Mononuclear cell (primary cell): ENCODE measurements at regions not wholly inside any gene's neighbourhood (a gene's known extent, or its start where the extent isn't known, plus 50 kb on each side); places are given as distances from the start of the nearest gene placed in this dataset.

Source experiments
- H3K27me3 ChIP-seq: 2 replicates; pipeline ENCODE4 v1.6.0; 2011; ENCODE audit warnings: low read length, control low read depth; ENCODE audit not compliant: insufficient read depth
- H3K4me1 ChIP-seq: 2 replicates; pipeline ENCODE4 v1.5.1; 2011; ENCODE audit warnings: mild to moderate bottlenecking, low read length, control low read depth; ENCODE audit not compliant: insufficient read depth
- H3K4me3 ChIP-seq: 2 replicates; pipeline ENCODE4 v1.5.1; 2011; ENCODE audit warnings: mild to moderate bottlenecking, low read length, moderate library complexity
- H3K9me3 ChIP-seq: 2 replicates; pipeline ENCODE4 v1.5.1; 2011; ENCODE audit warnings: low read depth, mild to moderate bottlenecking, control low read depth, low read length

GRCh38 chr2:7777668-7778067, 860.5 kb downstream of the RNF144A start:
- H3K27me3 ChIP-seq: no peaks in the 10 kb centered on the region

DNA sequence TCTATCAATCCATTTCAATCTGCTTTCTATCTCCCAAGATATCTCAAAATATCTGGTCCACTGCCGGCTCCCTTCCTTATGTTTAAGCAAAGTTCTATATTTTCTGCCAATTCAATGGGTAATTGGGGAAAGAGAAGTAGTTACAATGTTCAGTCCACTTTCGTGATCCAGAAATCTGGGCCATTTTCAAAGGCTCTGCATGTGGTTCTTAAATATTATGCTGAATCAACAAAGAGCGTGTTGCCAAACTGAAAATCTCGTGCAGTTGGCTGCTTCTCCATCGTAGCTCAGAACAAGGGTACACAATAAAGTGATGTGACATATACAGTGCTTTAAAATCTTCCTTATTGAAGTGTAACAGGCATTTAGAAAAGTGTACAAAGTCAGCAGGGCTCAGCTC, 863.1 kb downstream of the RNF144A start:
- no peaks in the 10 kb centered on the region for H3K4me1 ChIP-seq
- no peaks in the 10 kb centered on the region for H3K9me3 ChIP-seq
- H3K27me3 ChIP-seq: no peaks in the 10 kb centered on the region
- H3K4me3 ChIP-seq: no peak overlapping the region

More at GRCh38 chr2:7777668-7778067, 860.5 kb downstream of the RNF144A start:
- Histone ChIP-seq H3K4me1 (peaks cover 21% of the 10 kb centered on the region), H3K9me3 (no peaks in the 10 kb centered on the region), H3K4me3 (no peak overlapping the region)

DNA sequence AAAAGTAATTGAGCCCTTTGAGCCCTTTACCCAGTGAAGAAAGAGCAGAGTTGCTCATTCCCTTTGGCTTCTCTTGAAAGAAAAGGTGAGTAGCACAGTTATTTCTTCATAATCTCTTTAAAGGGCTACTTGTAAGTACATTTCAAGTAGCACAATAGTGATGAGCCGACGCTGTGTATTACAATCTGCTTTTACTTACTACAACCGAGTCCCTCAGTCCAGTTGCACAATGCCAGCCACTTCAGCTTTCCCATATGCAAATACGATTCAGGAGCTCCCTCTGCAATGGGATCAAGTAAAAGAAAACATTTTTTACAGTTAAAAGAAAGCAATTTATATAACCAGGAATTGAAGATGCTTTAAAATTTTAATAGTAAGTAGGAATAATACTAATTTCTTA, 868.5 kb downstream of the RNF144A start:
- Histone ChIP-seq H3K4me1 (no peaks in the 10 kb centered on the region), H3K4me3 (no peak overlapping the region), H3K9me3 (no peaks in the 10 kb centered on the region), H3K27me3 (no peaks in the 10 kb centered on the region)

DNA sequence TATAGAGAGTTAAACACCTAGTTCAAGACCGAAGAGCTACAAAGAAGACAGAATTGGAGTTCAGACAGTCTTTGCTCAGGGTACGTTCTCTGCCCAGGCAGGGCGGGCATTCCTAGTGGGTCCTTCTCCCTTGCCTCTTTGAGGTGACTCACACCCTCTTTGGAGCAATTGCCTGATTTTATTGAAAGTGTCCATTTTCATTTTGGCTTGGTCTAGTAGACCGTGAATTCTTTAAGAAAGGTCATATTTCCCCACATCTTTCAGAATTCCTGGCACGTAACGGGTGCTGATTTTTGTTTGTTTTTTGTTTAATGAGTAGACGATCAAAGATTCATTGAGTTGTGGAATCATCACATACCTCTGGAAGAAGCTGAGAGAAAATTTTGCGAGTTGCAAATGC, 871.5 kb downstream of the RNF144A start:
- no peak overlapping the region for H3K4me3 ChIP-seq
- H3K9me3 ChIP-seq: no peaks in the 10 kb centered on the region
- H3K27me3 ChIP-seq: no peaks in the 10 kb centered on the region
- H3K4me1 ChIP-seq: no peaks in the 10 kb centered on the region

DNA sequence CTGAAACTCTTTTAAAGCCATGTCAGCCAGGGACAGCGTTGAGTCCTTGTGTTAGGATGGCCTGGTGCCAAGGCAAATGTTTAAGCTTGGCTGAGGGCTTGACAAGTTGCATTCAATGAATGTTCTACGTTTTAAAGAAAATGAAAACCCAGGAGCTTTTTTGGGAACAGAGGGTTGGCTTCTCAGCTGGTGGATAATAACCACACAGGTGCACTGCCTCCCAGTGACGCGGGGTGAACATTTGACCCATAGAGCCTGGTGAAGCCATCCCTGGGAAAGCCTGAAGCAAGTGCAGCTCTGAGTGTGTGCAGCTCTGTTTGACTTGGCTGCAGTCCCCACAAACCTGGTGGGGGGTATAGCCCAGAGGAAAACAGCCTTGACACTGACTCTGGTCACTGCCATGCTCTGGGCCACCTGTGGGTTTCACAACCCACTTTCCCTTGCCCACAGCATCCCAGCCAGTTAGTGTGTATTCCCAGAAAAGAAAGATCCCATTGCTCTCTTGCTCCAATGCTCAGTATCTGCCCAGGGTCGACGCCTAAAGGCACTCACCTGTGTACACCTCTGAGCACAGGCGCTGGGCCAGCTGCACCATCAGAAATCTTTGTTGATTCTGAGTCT, 874.9 kb downstream of the RNF144A start:
- Histone ChIP-seq H3K4me1 (peaks cover 27% of the 10 kb centered on the region), H3K27me3 (no peaks in the 10 kb centered on the region), H3K4me3 (no peak overlapping the region), H3K9me3 (no peaks in the 10 kb centered on the region)

- Histone ChIP-seq H3K4me1 (peaks cover 27% of the 10 kb centered on the region), H3K27me3 (no peaks in the 10 kb centered on the region), H3K9me3 (no peaks in the 10 kb centered on the region), H3K4me3 (peak overlapping the region; percentile 19)
Observed at GRCh38 chr2:7795778-7796563, 878.8 kb downstream of the RNF144A start.

- H3K9me3 ChIP-seq: peaks cover 6% of the 10 kb centered on the region
- no peaks in the 10 kb centered on the region for H3K27me3 ChIP-seq
- H3K4me1 ChIP-seq: peaks cover 17% of the 10 kb centered on the region
- no peak overlapping the region for H3K4me3 ChIP-seq
Observed at GRCh38 chr2:7800031-7800430, 881.8 kb upstream of the ID2 start.

DNA sequence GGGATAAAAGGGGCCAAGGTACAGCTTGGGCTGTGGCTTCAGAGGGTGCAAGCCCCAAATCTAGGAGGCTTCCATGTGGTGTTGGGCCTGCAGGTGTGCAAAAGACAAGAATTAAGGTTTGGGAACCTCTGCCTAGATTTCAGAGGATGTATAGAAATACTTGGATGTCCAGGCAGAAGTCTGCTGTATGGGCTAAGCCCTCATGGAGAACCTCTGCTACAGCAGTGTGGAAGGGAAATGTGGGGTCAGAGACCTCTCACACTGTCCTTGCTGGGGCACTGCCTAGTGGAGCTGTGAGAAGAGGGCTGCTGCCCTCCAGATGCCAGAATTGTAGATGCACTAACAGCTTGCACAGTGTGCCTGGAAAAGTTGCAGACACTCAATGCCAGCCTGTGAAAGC, 880.6 kb upstream of the ID2 start:
- peaks cover 5% of the 10 kb centered on the region for H3K4me1 ChIP-seq
- H3K9me3 ChIP-seq: peaks cover 6% of the 10 kb centered on the region
- no peaks in the 10 kb centered on the region for H3K27me3 ChIP-seq
- H3K4me3 ChIP-seq: no peak overlapping the region

GRCh38 chr2:7803515-7803914, 878.3 kb upstream of the ID2 start:
- H3K4me3 ChIP-seq: no peak overlapping the region
- no peaks in the 10 kb centered on the region for H3K27me3 ChIP-seq
- no peaks in the 10 kb centered on the region for H3K4me1 ChIP-seq
- peaks cover 6% of the 10 kb centered on the region for H3K9me3 ChIP-seq

- Histone ChIP-seq H3K4me1 (no peaks in the 10 kb centered on the region), H3K4me3 (no peak overlapping the region), H3K27me3 (no peaks in the 10 kb centered on the region), H3K9me3 (no peaks in the 10 kb centered on the region)
Observed at GRCh38 chr2:7809640-7810039, 872.2 kb upstream of the ID2 start.

GRCh38 chr2:7811073-7811472, 870.8 kb upstream of the ID2 start:
- H3K9me3 ChIP-seq: no peaks in the 10 kb centered on the region
- H3K27me3 ChIP-seq: no peaks in the 10 kb centered on the region
- H3K4me1 ChIP-seq: no peaks in the 10 kb centered on the region
- H3K4me3 ChIP-seq: no peak overlapping the region

DNA sequence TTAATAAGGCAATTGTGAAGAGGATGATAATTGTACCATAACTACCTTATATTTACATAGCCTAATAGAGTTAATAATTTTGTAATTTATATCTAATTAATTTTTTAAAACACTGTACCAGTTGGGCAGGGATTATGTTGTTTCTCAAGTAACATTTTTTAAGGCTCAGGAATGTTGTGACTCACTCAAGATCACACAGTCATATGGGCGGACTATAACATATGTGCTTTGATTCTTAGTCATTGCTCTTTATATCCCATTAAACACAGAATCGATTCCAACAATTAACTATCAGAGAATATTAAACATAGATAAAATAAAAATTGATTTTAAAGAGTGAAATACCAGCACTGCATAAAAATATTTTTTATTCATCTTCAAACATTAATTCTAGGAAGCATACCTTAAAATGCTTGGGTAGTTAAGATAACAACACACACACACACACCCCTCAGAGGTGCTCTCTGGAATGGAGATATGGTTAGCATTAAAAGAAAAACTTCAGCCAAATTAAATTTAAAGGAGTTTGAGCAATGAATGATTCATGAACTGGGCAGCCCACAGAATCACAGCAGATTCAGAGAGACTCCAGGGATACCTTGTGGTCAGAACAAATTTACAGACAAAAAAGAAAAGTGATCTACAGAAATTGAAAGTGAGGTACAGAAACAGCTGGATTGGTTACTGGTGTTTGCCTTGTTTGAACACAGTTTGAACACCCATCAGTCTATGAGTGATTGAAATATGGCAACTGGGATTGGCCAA, 869.4 kb upstream of the ID2 start:
- Histone ChIP-seq H3K27me3 (no peaks in the 10 kb centered on the region), H3K4me1 (no peaks in the 10 kb centered on the region), H3K9me3 (no peaks in the 10 kb centered on the region), H3K4me3 (no peak overlapping the region)

GRCh38 chr2:7813541-7814292, 868.1 kb upstream of the ID2 start:
- Histone ChIP-seq H3K4me1 (no peaks in the 10 kb centered on the region), H3K4me3 (no peak overlapping the region), H3K27me3 (no peaks in the 10 kb centered on the region)

DNA sequence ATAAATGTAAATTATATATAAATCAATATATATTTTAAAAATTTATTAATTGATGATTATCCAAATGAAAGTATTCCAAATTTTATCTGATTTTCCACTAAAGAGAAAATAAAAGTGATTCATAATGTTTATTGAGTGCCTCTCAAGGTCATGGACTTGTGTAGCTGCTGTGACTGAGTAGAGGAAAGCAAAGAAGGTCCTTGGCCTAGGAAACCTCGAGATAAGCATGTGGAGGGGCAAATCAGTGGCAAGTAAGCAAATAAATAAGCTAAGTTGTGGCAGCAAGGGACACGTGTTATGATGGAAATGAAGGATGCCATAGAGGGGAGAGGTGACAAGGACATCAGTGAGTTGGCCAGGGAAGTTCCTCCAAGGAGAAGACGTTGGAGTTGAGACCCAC, 866.1 kb upstream of the ID2 start:
- Histone ChIP-seq H3K9me3 (no peaks in the 10 kb centered on the region), H3K27me3 (no peaks in the 10 kb centered on the region), H3K4me1 (no peaks in the 10 kb centered on the region), H3K4me3 (no peak overlapping the region)

More at GRCh38 chr2:7813541-7814292, 868.1 kb upstream of the ID2 start:
- H3K9me3 ChIP-seq: no peaks in the 10 kb centered on the region

- Histone ChIP-seq H3K27me3 (no peaks in the 10 kb centered on the region), H3K4me1 (no peaks in the 10 kb centered on the region), H3K9me3 (no peaks in the 10 kb centered on the region), H3K4me3 (no peak overlapping the region)
Observed at GRCh38 chr2:7816233-7816632, 865.6 kb upstream of the ID2 start.
